ENCODE measurements at regions not wholly inside any gene's neighbourhood (a gene's known extent, or its start where the extent isn't known, plus 50 kb on each side); places are given as distances from the start of the nearest gene placed in this dataset.
A peak's percentile ranks its signal among the peaks of the same experiment; 100 is the strongest.

GRCh38 chr7:120131096-120131839 lies 141.7 kb upstream of the KCND2 start:
- peaks cover 0 to 15% of the 10 kb centered on the region in 2 donors for H3K9me3 ChIP-seq
- DNase-seq = peak in 1 of 4 donors; percentile 46
- H3K4me3 ChIP-seq = no peak overlapping the region
- TF ChIP-seq CTCF (IDR thresholded peaks at IDR 0.05) = no peak
- intact Hi-C loops (cut with DNase I) = no loop called here
- no peaks in the 10 kb centered on the region for H3K4me1 ChIP-seq
- no peaks in the 10 kb centered on the region for H3K36me3 ChIP-seq
- peak; percentile 90 for ATAC-seq
- H3K27ac ChIP-seq = no peak overlapping the region
- no peaks in the 10 kb centered on the region for H3K27me3 ChIP-seq

- Histone ChIP-seq H3K27ac (no peak overlapping the region), H3K4me1 (no peaks in the 10 kb centered on the region), H3K36me3 (no peaks in the 10 kb centered on the region), H3K9me3 (peaks cover 0 to 3% of the 10 kb centered on the region in 2 donors), H3K4me3 (no peak overlapping the region), H3K27me3 (no peaks in the 10 kb centered on the region)
- intact Hi-C loops (cut with DNase I) = no loop called here
- ATAC-seq (no peak), DNase-seq (no peak)
- TF ChIP-seq CTCF (IDR thresholded peaks at IDR 0.05) = no peak
These were observed 134.5 kb upstream of the KCND2 start for GRCh38 chr7:120138497-120138896.

GRCh38 chr7:120156476-120156875 lies 116.5 kb upstream of the KCND2 start:
- peak; percentile 77 for ATAC-seq
- TF ChIP-seq CTCF (IDR thresholded peaks at IDR 0.05) = no peak
- no peaks in the 10 kb centered on the region for H3K4me1 ChIP-seq
- no peaks in the 10 kb centered on the region for H3K27me3 ChIP-seq
- no peak for DNase-seq
- no peaks in the 10 kb centered on the region for H3K36me3 ChIP-seq
- H3K27ac ChIP-seq = no peak overlapping the region
- no peaks in the 10 kb centered on the region for H3K9me3 ChIP-seq
- intact Hi-C loops (cut with DNase I) = no loop called here
- H3K4me3 ChIP-seq = no peak overlapping the region

GRCh38 chr7:120160166-120160565 lies 112.8 kb upstream of the KCND2 start:
- Histone ChIP-seq H3K27me3 (no peaks in the 10 kb centered on the region), H3K36me3 (no peaks in the 10 kb centered on the region), H3K9me3 (no peaks in the 10 kb centered on the region), H3K4me1 (no peaks in the 10 kb centered on the region), H3K27ac (no peak overlapping the region), H3K4me3 (no peak overlapping the region)
- no peak for ATAC-seq
- DNase-seq = no peak
- TF ChIP-seq CTCF (IDR thresholded peaks at IDR 0.05) = no peak
- intact Hi-C loops (cut with DNase I) = no loop called here

- DNase-seq (no peak), ATAC-seq (no peak)
- TF ChIP-seq CTCF (IDR thresholded peaks at IDR 0.05) = no peak
- no peaks in the 10 kb centered on the region for H3K4me1 ChIP-seq
- no peaks in the 10 kb centered on the region for H3K36me3 ChIP-seq
- no peaks in the 10 kb centered on the region for H3K27me3 ChIP-seq
- no peak overlapping the region for H3K27ac ChIP-seq
- intact Hi-C loops (cut with DNase I) = no loop called here
- no peak overlapping the region for H3K4me3 ChIP-seq
- no peaks in the 10 kb centered on the region for H3K9me3 ChIP-seq
These were observed 109.5 kb upstream of the KCND2 start for GRCh38 chr7:120163449-120163848.
